ENCODE measurements at regions not wholly inside any gene's neighbourhood (a gene's known extent, or its start where the extent isn't known, plus 50 kb on each side); places are given as distances from the start of the nearest gene placed in this dataset.

DNA sequence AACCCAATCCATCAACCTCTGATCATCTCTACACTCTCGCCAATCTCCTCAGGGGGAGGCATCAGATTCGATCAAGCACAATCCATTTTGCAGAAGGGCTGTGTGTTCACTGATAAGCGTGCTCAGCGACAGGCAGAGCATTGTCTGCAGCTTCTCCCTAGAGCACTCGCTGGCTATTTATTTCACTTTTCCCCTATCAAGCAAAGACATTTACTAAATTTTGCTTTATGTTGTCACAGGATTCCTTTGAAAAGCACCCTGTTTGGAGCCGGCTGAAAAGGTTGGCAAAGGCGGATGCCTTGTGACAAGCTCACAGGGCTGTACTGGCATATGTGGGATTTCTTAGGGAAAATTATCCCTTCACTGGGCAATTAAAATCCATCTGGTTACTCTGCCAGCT lies 1381.5 kb upstream of the TENM4 start:
- TF ChIP-seq, protein P1, sequence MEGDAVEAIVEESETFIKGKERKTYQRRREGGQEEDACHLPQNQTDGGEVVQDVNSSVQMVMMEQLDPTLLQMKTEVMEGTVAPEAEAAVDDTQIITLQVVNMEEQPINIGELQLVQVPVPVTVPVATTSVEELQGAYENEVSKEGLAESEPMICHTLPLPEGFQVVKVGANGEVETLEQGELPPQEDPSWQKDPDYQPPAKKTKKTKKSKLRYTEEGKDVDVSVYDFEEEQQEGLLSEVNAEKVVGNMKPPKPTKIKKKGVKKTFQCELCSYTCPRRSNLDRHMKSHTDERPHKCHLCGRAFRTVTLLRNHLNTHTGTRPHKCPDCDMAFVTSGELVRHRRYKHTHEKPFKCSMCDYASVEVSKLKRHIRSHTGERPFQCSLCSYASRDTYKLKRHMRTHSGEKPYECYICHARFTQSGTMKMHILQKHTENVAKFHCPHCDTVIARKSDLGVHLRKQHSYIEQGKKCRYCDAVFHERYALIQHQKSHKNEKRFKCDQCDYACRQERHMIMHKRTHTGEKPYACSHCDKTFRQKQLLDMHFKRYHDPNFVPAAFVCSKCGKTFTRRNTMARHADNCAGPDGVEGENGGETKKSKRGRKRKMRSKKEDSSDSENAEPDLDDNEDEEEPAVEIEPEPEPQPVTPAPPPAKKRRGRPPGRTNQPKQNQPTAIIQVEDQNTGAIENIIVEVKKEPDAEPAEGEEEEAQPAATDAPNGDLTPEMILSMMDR (IDR thresholded peaks at IDR 0.05; ENCODE audit: insufficient read depth, low read length) = no peak
- no peak for TF ChIP-seq REST (IDR thresholded peaks at IDR 0.05; ENCODE audit: insufficient replicate concordance, low read depth)

Data from HL-60 (cell line).